MM.1S (cell line): ENCODE measurements at regions not wholly inside any gene's neighbourhood (a gene's known extent, or its start where the extent isn't known, plus 50 kb on each side); places are given as distances from the start of the nearest gene placed in this dataset.

ENCODE experiments used
- DNase-seq: peaks from one replicate; pipeline ENCODE4 v3.0.0-alpha.2; 2015
- H2AFZ ChIP-seq: fragments of 300-600 bp; sonication (generic); 2 replicates; pipeline ENCODE4 v1.6.0; 2016; ENCODE audit warnings: antibody characterized with exemption, low read length
- H3F3A ChIP-seq: fragments of 300-600 bp; sonication (generic); 2 replicates; pipeline ENCODE4 v1.6.1; 2016; ENCODE audit warnings: mild to moderate bottlenecking, antibody characterized with exemption, low read length, moderate library complexity, mixed read lengths; ENCODE audit not compliant: insufficient read depth
- H3K27ac ChIP-seq: fragments of 300-600 bp; sonication (generic); 2 replicates; pipeline ENCODE4 v1.5.1; 2016; ENCODE audit warnings: mild to moderate bottlenecking, low read length
- H3K27me3 ChIP-seq: fragments of 300-600 bp; sonication (generic); replicated peaks from 2 replicates; pipeline ENCODE4 v1.6.0; 2016; ENCODE audit warnings: low read length; ENCODE audit not compliant: insufficient read depth
- H3K36me3 ChIP-seq: fragments of 300-600 bp; sonication (generic); replicated peaks from 2 replicates; pipeline ENCODE4 v1.6.1; 2016; ENCODE audit warnings: mild to moderate bottlenecking, low read length, mixed read lengths; ENCODE audit not compliant: insufficient read depth
- H3K4me1 ChIP-seq: fragments of 300-600 bp; sonication (generic); 2 replicates; pipeline ENCODE4 v1.6.1; 2016; ENCODE audit warnings: low read length, mixed read lengths
- H3K4me2 ChIP-seq: fragments of 300-600 bp; sonication (generic); 2 replicates; pipeline ENCODE4 v1.6.0; 2016; ENCODE audit warnings: low read depth, low read length
- H3K4me3 ChIP-seq: fragments of 300-600 bp; sonication (generic); 2 replicates; pipeline ENCODE4 v1.5.1; 2016; ENCODE audit warnings: low read length, mixed read lengths
- H3K79me2 ChIP-seq: fragments of 300-600 bp; sonication (generic); 2 replicates; pipeline ENCODE4 v1.6.1; 2016; ENCODE audit warnings: mixed run types, low read length, mixed read lengths
- H3K9ac ChIP-seq: fragments of 300-600 bp; sonication (generic); 2 replicates; pipeline ENCODE4 v1.6.1; 2016; ENCODE audit warnings: low read length, mixed read lengths
- H3K9me2 ChIP-seq: fragments of 300-600 bp; sonication (generic); replicated peaks from 2 replicates; pipeline ENCODE4 v1.6.1; 2016; ENCODE audit warnings: mild to moderate bottlenecking, low read length, mixed read lengths; ENCODE audit not compliant: insufficient read depth
- H3K9me3 ChIP-seq: fragments of 300-600 bp; sonication (generic); replicated peaks from 2 replicates; pipeline ENCODE4 v1.6.1; 2016; ENCODE audit warnings: mild to moderate bottlenecking, low read length, mixed read lengths; ENCODE audit not compliant: insufficient read depth
- H4K20me1 ChIP-seq: fragments of 300-600 bp; sonication (generic); 2 replicates; pipeline ENCODE4 v1.6.1; 2016; ENCODE audit warnings: mild to moderate bottlenecking, low read length, moderate library complexity, mixed read lengths; ENCODE audit not compliant: insufficient read depth
- CTCF ChIP-seq: fragments of 300-600 bp; sonication (generic); IDR thresholded peaks from 2 replicates; pipeline ENCODE4 v1.5.1; 2016; ENCODE audit warnings: antibody characterized with exemption, low read length, mixed read lengths
- EZH2 ChIP-seq: fragments of 300-600 bp; sonication (generic); optimal IDR thresholded peaks from 2 replicates; pipeline ENCODE3; 2017; ENCODE audit warnings: low read depth, mild to moderate bottlenecking, antibody characterized with exemption, low read length, mixed read lengths
- EZH2phosphoT487 ChIP-seq: fragments of 300-600 bp; sonication (generic); IDR thresholded peaks from 2 replicates; pipeline ENCODE4 v1.6.1; 2018; ENCODE audit warnings: antibody characterized with exemption, low read length

GRCh38 chr1:38326135-38326534 lies 279.5 kb upstream of the POU3F1 start:
- no peak for DNase-seq
- Histone ChIP-seq H3K9me3 (no peaks in the 10 kb centered on the region), H3K4me1 (no peaks in the 10 kb centered on the region), H4K20me1 (no peaks in the 10 kb centered on the region), H3K27me3 (no peaks in the 10 kb centered on the region), H3K79me2 (no peaks in the 10 kb centered on the region), H3K9ac (no peak overlapping the region), H3K27ac (no peak overlapping the region), H2AFZ (no peak overlapping the region), H3F3A (no peaks in the 10 kb centered on the region), H3K4me2 (no peak overlapping the region), H3K9me2 (no peaks in the 10 kb centered on the region), H3K4me3 (no peak overlapping the region), H3K36me3 (no peaks in the 10 kb centered on the region)
- no peak for TF ChIP-seq EZH2
- no peak for TF ChIP-seq CTCF
- TF ChIP-seq EZH2phosphoT487 = no peak

- Histone ChIP-seq H3K9ac (no peak overlapping the region), H3K27ac (no peak overlapping the region), H3K9me2 (no peaks in the 10 kb centered on the region), H3F3A (no peaks in the 10 kb centered on the region), H3K4me3 (no peak overlapping the region), H3K9me3 (no peaks in the 10 kb centered on the region), H3K27me3 (no peaks in the 10 kb centered on the region), H3K79me2 (no peaks in the 10 kb centered on the region), H2AFZ (no peak overlapping the region), H3K36me3 (no peaks in the 10 kb centered on the region), H3K4me1 (no peaks in the 10 kb centered on the region), H4K20me1 (no peaks in the 10 kb centered on the region), H3K4me2 (no peak overlapping the region)
- no peak for DNase-seq
- no peak for TF ChIP-seq EZH2phosphoT487
- TF ChIP-seq EZH2 = no peak
- no peak for TF ChIP-seq CTCF
Observed at GRCh38 chr1:38312753-38313152, 266.2 kb upstream of the POU3F1 start.

DNA sequence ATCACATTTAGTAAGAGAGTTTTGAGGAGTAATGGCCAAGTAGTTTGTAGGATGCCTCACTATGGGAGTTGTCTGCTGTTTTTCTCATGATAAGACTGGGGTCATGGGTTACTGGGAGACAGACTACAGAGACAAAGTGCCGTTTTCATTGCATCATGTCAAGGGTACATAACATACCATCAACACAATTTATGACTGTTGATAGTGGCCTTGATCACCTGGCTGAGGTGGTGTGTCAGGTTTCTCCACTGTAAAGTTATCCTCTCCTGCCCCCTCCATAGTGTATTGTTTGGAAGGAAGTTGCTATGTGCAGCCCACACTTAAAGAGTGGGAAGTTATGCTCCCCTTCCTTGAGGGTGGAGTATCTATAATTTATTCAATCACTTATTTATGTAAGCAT lies 263.5 kb upstream of the POU3F1 start:
- Histone ChIP-seq H3K9ac (no peak overlapping the region), H3K4me3 (no peak overlapping the region), H3K27me3 (no peaks in the 10 kb centered on the region), H2AFZ (no peak overlapping the region), H3F3A (no peaks in the 10 kb centered on the region), H3K9me3 (no peaks in the 10 kb centered on the region), H3K27ac (no peak overlapping the region), H3K36me3 (no peaks in the 10 kb centered on the region), H3K9me2 (no peaks in the 10 kb centered on the region), H3K4me2 (no peak overlapping the region), H3K79me2 (no peaks in the 10 kb centered on the region), H3K4me1 (no peaks in the 10 kb centered on the region), H4K20me1 (no peaks in the 10 kb centered on the region)
- no peak for DNase-seq
- TF ChIP-seq CTCF (no peak), EZH2phosphoT487 (no peak), EZH2 (no peak)
